OCI-LY3 (cell line): ENCODE measurements at regions not wholly inside any gene's neighbourhood (a gene's known extent, or its start where the extent isn't known, plus 50 kb on each side); places are given as distances from the start of the nearest gene placed in this dataset.

ENCODE experiments used
- H2AFZ ChIP-seq: fragments of 200-600, 300-600 bp; shearing (Covaris generic); 2 replicates; pipeline ENCODE4 v1.6.0; 2014; ENCODE audit warnings: antibody characterized with exemption, low read depth, low read length
- H3K27ac ChIP-seq: fragments of 200-600, 300-600 bp; sonication (generic); 2 replicates; pipeline ENCODE4 v1.5.1; 2014; ENCODE audit warnings: mild to moderate bottlenecking, low read length, moderate library complexity, mixed read lengths
- H3K27me3 ChIP-seq: fragments of 200-600, 300-600 bp; sonication (generic); 2 replicates; pipeline ENCODE4 v1.6.1; 2014; ENCODE audit warnings: low read depth, low read length, mixed read lengths
- H3K36me3 ChIP-seq: fragments of 200-600, 300-600 bp; sonication (generic); replicated peaks from 2 replicates; pipeline ENCODE3; 2014; ENCODE audit warnings: low read depth, low read length, mixed read lengths
- H3K4me1 ChIP-seq: fragments of 300-600, 200-600 bp; sonication (generic); 2 replicates; pipeline ENCODE4 v1.6.1; 2014; ENCODE audit warnings: low read length, mixed read lengths
- H3K4me2 ChIP-seq: fragments of 200-600, 300-600 bp; sonication (generic); 2 replicates; pipeline ENCODE4 v1.6.1; 2014; ENCODE audit warnings: low read length, mixed read lengths
- H3K4me3 ChIP-seq: fragments of 300-600, 200-600 bp; sonication (generic); 2 replicates; pipeline ENCODE4 v1.5.1; 2014; ENCODE audit warnings: antibody characterized with exemption, mild to moderate bottlenecking, low read length, moderate library complexity
- H3K79me2 ChIP-seq: fragments of 300-600, 200-600 bp; shearing (Covaris generic); 2 replicates; pipeline ENCODE4 v1.6.1; 2014; ENCODE audit warnings: mild to moderate bottlenecking, low read length, mixed read lengths
- H3K9ac ChIP-seq: fragments of 300-600, 200-600 bp; shearing (Covaris generic); 2 replicates; pipeline ENCODE4 v1.6.0; 2014; ENCODE audit warnings: mild to moderate bottlenecking, low read length, moderate library complexity
- H3K9me3 ChIP-seq: fragments of 200-600, 300-600 bp; shearing (Covaris generic); 2 replicates; pipeline ENCODE4 v1.6.1; 2014; ENCODE audit warnings: low read length, mixed read lengths; ENCODE audit not compliant: insufficient read depth
- H4K20me1 ChIP-seq: fragments of 200-600, 300-600 bp; sonication (generic); 2 replicates; pipeline ENCODE4 v1.6.1; 2016; ENCODE audit warnings: low read length, mixed read lengths; ENCODE audit not compliant: insufficient read depth
- EZH2phosphoT487 ChIP-seq: fragments of 200-600 bp; shearing (Covaris generic); IDR thresholded peaks from 2 replicates; pipeline ENCODE4 v1.6.1; 2018; ENCODE audit warnings: antibody characterized with exemption, mixed run types, low read depth
- TF ChIP-seq, protein P1 (sequence below): fragments of 200-600, 300-600 bp; sonication (generic); IDR thresholded peaks from 2 replicates; pipeline ENCODE4 v1.5.1; 2014; ENCODE audit warnings: antibody characterized with exemption, low read length, low read depth

- Histone ChIP-seq H3K4me1 (no peaks in the 10 kb centered on the region), H2AFZ (no peak overlapping the region)
Observed at GRCh38 chr10:78507510-78508160, 474.0 kb downstream of the RPS24 start.

DNA sequence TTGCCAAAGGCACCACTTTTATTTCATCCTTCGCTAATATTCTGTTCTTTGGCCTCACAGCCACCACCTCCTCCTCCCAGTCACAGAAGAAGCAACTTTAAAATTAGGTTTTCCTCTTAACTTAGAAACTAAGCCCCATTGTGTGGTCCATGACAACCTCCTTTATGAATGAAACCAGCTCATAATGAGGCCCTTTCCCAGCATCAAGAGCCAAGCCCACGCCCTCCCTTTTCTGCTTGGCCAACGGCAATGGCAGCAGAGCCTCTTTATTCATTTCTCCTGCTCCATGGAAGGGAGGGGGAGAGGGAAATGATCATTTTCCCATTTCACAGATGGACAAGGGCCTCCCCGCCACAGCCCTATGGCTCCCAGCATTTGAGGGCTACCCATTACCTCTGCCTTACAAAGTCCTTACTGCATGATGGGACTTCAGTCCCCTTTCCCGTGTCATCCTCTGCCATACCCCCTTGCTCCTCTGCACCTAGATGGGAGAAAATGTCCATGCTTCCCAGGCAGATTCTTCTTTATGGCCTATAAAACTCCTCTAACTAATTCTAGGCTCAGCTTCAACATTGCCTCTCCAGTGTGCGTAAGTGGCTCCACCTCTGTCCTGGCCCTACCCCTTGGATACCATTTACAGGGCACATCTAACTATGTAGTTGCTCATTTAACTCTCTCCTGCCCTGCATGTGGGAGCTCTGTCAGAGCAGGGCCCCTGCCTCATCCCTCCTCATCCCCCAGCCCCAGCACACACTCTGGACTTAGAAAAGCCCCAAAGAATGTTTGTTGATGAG, 475.5 kb downstream of the RPS24 start:
- Histone ChIP-seq H2AFZ (no peak overlapping the region), H3K9me3 (no peaks in the 10 kb centered on the region), H3K27ac (no peak overlapping the region), H3K79me2 (no peaks in the 10 kb centered on the region), H3K9ac (no peak overlapping the region), H3K4me1 (no peaks in the 10 kb centered on the region), H4K20me1 (no peaks in the 10 kb centered on the region), H3K4me2 (no peak overlapping the region), H3K27me3 (no peaks in the 10 kb centered on the region), H3K4me3 (no peak overlapping the region), H3K36me3 (no peaks in the 10 kb centered on the region)
- TF ChIP-seq EZH2phosphoT487 = no peak
- TF ChIP-seq, protein P1, sequence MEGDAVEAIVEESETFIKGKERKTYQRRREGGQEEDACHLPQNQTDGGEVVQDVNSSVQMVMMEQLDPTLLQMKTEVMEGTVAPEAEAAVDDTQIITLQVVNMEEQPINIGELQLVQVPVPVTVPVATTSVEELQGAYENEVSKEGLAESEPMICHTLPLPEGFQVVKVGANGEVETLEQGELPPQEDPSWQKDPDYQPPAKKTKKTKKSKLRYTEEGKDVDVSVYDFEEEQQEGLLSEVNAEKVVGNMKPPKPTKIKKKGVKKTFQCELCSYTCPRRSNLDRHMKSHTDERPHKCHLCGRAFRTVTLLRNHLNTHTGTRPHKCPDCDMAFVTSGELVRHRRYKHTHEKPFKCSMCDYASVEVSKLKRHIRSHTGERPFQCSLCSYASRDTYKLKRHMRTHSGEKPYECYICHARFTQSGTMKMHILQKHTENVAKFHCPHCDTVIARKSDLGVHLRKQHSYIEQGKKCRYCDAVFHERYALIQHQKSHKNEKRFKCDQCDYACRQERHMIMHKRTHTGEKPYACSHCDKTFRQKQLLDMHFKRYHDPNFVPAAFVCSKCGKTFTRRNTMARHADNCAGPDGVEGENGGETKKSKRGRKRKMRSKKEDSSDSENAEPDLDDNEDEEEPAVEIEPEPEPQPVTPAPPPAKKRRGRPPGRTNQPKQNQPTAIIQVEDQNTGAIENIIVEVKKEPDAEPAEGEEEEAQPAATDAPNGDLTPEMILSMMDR = no peak

More at GRCh38 chr10:78507510-78508160, 474.0 kb downstream of the RPS24 start:
- no peak overlapping the region for H3K4me2 ChIP-seq
- H3K36me3 ChIP-seq = no peaks in the 10 kb centered on the region
- H4K20me1 ChIP-seq = no peaks in the 10 kb centered on the region
- H3K9me3 ChIP-seq = no peaks in the 10 kb centered on the region
- H3K27me3 ChIP-seq = no peaks in the 10 kb centered on the region
- H3K9ac ChIP-seq = no peak overlapping the region
- H3K79me2 ChIP-seq = no peaks in the 10 kb centered on the region
- H3K4me3 ChIP-seq = no peak overlapping the region
- TF ChIP-seq, protein P1 = no peak
- no peak overlapping the region for H3K27ac ChIP-seq

DNA sequence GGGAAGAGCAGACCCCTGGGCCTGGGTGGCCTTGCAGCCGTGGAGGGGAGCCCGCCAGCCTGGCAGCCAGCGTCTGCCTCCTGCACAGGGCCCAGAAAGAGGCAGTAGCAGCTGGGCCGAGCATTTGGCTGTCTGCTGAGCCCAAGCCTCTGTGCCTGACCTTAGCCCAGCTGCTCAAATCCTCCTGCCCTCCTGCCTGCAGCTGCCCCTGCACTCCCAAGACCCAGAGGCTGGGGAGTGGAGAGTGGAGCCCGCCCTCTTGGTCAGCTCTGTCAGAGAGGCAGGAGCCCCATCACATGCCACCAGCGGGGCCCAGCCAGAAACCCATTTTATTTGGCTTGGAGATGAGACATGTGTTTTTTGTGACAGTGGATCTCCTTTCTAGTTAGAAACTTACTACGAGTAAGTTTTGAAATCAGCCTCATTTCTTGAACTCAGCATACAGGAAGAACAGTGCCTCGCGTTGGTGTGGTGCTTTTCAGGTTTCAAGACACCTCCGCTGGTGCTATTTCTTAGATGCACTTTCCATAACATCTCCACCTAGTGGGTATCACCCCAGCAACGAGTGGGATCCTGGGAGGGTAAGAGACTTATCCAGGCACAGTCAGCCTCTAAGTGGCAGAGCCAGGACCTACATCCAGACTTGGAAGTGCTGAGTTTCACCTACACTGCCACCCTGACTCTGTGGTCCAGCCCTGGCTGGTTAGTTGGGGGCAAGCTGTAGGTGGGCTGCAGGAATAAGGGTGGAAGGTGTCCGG, 477.1 kb downstream of the RPS24 start:
- Histone ChIP-seq H3K4me1 (no peaks in the 10 kb centered on the region), H3K27ac (no peak overlapping the region)
- TF ChIP-seq EZH2phosphoT487 = no peak
- TF ChIP-seq, protein P1 = no peak

More for the DNA sequence above, 477.1 kb downstream of the RPS24 start:
- Histone ChIP-seq H2AFZ (no peak overlapping the region), H3K4me2 (no peak overlapping the region), H3K27me3 (no peaks in the 10 kb centered on the region), H3K36me3 (no peaks in the 10 kb centered on the region), H3K9ac (no peak overlapping the region), H3K9me3 (no peaks in the 10 kb centered on the region), H3K79me2 (no peaks in the 10 kb centered on the region), H3K4me3 (no peak overlapping the region), H4K20me1 (no peaks in the 10 kb centered on the region)
